Panc1 (cell line): ENCODE measurements at regions not wholly inside any gene's neighbourhood (a gene's known extent, or its start where the extent isn't known, plus 50 kb on each side); places are given as distances from the start of the nearest gene placed in this dataset.

Source experiments
- ATAC-seq: fragments of 200-7000 bp; cut with Tn5 transposase; 2 replicates; pipeline ENCODE4 v1.9.1; 2020; ENCODE audit warnings: mild to moderate bottlenecking, moderate library complexity
- BruUV-seq: library from RNA; stranded (reverse); fragments of 400-500 nt; replicated peaks from 2 replicates; lab custom pipeline; 2021; lab: Mats Ljungman, UMichigan
- CTCF ChIA-PET: fragments of 300-600 bp; sonication (Branson Sonifier 250); formaldehyde crosslinking; loops from one replicate; lab custom pipeline; 2022; ENCODE audit warnings: antibody characterized with exemption; lab: Charles Lee
- POLR2A ChIA-PET: fragments of 300-600 bp; sonication (Branson Sonifier 250); formaldehyde crosslinking; loops from one replicate; lab custom pipeline; 2022; ENCODE audit warnings: antibody characterized with exemption; lab: Charles Lee
- DNase-seq: peaks from one replicate; pipeline ENCODE4 v3.0.0-alpha.2; 2010; ENCODE audit warnings: low read depth, low spot score
- H3K27ac ChIP-seq: 2 replicates; pipeline ENCODE4 v1.5.1; 2011; ENCODE audit warnings: mild to moderate bottlenecking, low read length, inconsistent platforms
- H3K27me3 ChIP-seq: fragments of 200-500 bp; sonication (Bioruptor generic); 2 replicates; pipeline ENCODE4 v1.6.0; 2014; ENCODE audit warnings: low read length, inconsistent platforms; ENCODE audit not compliant: control insufficient read depth, insufficient read depth
- H3K36me3 ChIP-seq: fragments of 200-500 bp; sonication (Bioruptor generic); 2 replicates; pipeline ENCODE4 v1.5.1; 2014; ENCODE audit warnings: inconsistent platforms, mild to moderate bottlenecking, low read length, moderate library complexity; ENCODE audit not compliant: control insufficient read depth, insufficient read depth
- H3K4me1 ChIP-seq: 2 replicates; pipeline ENCODE4 v1.5.1; 2011; ENCODE audit warnings: inconsistent platforms, mild to moderate bottlenecking, low read length, moderate library complexity; ENCODE audit not compliant: control insufficient read depth, insufficient read depth
- H3K4me3 ChIP-seq, 2 experiments: 2 replicates each; pipeline ENCODE4 v1.5.1; 2011 to 2012; ENCODE audit warnings: low read depth in 2 of 2, low read length in 2 of 2, mild to moderate bottlenecking in 2 of 2, inconsistent platforms in 1 of 2, moderate library complexity in 1 of 2
- H3K9me3 ChIP-seq: fragments of 200-500 bp; sonication (Bioruptor generic); 2 replicates; pipeline ENCODE4 v1.5.1; 2014; ENCODE audit warnings: low read depth, mild to moderate bottlenecking, inconsistent platforms, low read length, moderate library complexity; ENCODE audit not compliant: control insufficient read depth, insufficient read depth
- POLR2AphosphoS5 ChIP-seq: IDR thresholded peaks from 2 replicates; pipeline ENCODE4 v1.6.1; 2012; ENCODE audit warnings: mild to moderate bottlenecking, low read depth, low read length, moderate library complexity
- REST ChIP-seq, 2 experiments: IDR thresholded peaks; 2 replicates each; pipeline ENCODE4 v1.6.1; 2011 to 2012; ENCODE audit warnings: low read depth in 2 of 2, control low read depth in 1 of 2, low read length in 1 of 2, mild to moderate bottlenecking in 1 of 2, moderate library complexity in 1 of 2; ENCODE audit not compliant: insufficient read depth in 1 of 2
- SIN3A ChIP-seq: IDR thresholded peaks from 2 replicates; pipeline ENCODE4 v1.6.1; 2012; ENCODE audit warnings: low read depth, mild to moderate bottlenecking, low read length, moderate library complexity, borderline replicate concordance; ENCODE audit not compliant: insufficient read depth
- TCF7L2 ChIP-seq: IDR thresholded peaks from 2 replicates; pipeline ENCODE4 v1.6.1; 2011; ENCODE audit warnings: mild to moderate bottlenecking, low read depth, low read length, inconsistent platforms
- in situ Hi-C: cut with HindIII; loops from 2 replicates; pipeline ENCODE4 v1.10.0; 2016; ENCODE audit warnings: low sequenced_read_pairs, low pct_unique_long_range_greater_than_20kb
- intact Hi-C: fragments of 100-400 bp; cut with micrococcal nuclease; formaldehyde crosslinking; loops from one replicate; pipeline ENCODE4 v1.10.0; 2022; ENCODE audit not compliant: unreplicated experiment
- TF ChIP-seq, protein P1 (sequence below): fragments of 450-650 bp; IDR thresholded peaks from 2 replicates; pipeline ENCODE4 v1.5.1; 2017; ENCODE audit warnings: mild to moderate bottlenecking

GRCh38 chr3:118466795-118467330, 567.8 kb downstream of the IGSF11 start:
- H3K9me3 ChIP-seq = no peaks in the 10 kb centered on the region
- ATAC-seq (no peak), DNase-seq (no peak)
- H3K27ac ChIP-seq = no peak overlapping the region
- ChIA-PET POLR2A (no interaction called here), CTCF (no interaction called here)
- in situ Hi-C loops (no loop called here), intact Hi-C loops (no loop called here)
- H3K4me3 ChIP-seq = no peak overlapping the region
- no peaks in the 10 kb centered on the region for H3K27me3 ChIP-seq
- BruUV-seq = no TSS peak
- no peaks in the 10 kb centered on the region for H3K4me1 ChIP-seq
- no peaks in the 10 kb centered on the region for H3K36me3 ChIP-seq
- TF ChIP-seq POLR2AphosphoS5 (no peak), SIN3A (no peak), TCF7L2 (no peak), REST (IDR thresholded peaks at IDR 0.05; ENCODE audit: insufficient read depth in 1 of 2, low read depth in 2 of 2, low read length in 1 of 2) (no peak)
- TF ChIP-seq, protein P1, sequence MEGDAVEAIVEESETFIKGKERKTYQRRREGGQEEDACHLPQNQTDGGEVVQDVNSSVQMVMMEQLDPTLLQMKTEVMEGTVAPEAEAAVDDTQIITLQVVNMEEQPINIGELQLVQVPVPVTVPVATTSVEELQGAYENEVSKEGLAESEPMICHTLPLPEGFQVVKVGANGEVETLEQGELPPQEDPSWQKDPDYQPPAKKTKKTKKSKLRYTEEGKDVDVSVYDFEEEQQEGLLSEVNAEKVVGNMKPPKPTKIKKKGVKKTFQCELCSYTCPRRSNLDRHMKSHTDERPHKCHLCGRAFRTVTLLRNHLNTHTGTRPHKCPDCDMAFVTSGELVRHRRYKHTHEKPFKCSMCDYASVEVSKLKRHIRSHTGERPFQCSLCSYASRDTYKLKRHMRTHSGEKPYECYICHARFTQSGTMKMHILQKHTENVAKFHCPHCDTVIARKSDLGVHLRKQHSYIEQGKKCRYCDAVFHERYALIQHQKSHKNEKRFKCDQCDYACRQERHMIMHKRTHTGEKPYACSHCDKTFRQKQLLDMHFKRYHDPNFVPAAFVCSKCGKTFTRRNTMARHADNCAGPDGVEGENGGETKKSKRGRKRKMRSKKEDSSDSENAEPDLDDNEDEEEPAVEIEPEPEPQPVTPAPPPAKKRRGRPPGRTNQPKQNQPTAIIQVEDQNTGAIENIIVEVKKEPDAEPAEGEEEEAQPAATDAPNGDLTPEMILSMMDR = no peak

GRCh38 chr3:118468801-118469200, 565.8 kb downstream of the IGSF11 start:
- in situ Hi-C loops = no loop called here
- Histone ChIP-seq H3K9me3 (no peaks in the 10 kb centered on the region), H3K4me3 (no peak overlapping the region), H3K4me1 (no peaks in the 10 kb centered on the region), H3K36me3 (no peaks in the 10 kb centered on the region), H3K27ac (no peak overlapping the region), H3K27me3 (no peaks in the 10 kb centered on the region)
- no TSS peak for BruUV-seq
- intact Hi-C loops = no loop called here
- no peak for TF ChIP-seq TCF7L2
- no peak for TF ChIP-seq POLR2AphosphoS5
- DNase-seq (no peak), ATAC-seq (no peak)
- ChIA-PET POLR2A (interaction anchor here (0.7 kb wide), 1 partner anchor 1101 kb away, joined by 3 read pairs; no protein-coding TSS in a partner anchor), CTCF (no interaction called here)

GRCh38 chr3:118472586-118472985, 562.1 kb downstream of the IGSF11 start:
- DNase-seq (no peak), ATAC-seq (no peak)
- Histone ChIP-seq H3K36me3 (no peaks in the 10 kb centered on the region), H3K4me3 (no peak overlapping the region), H3K27ac (no peak overlapping the region), H3K4me1 (no peaks in the 10 kb centered on the region), H3K9me3 (no peaks in the 10 kb centered on the region), H3K27me3 (no peaks in the 10 kb centered on the region)
- in situ Hi-C loops (no loop called here), intact Hi-C loops (no loop called here)
- ChIA-PET CTCF (no interaction called here), POLR2A (no interaction called here)
- TF ChIP-seq SIN3A (no peak), POLR2AphosphoS5 (no peak), REST (IDR thresholded peaks at IDR 0.05; ENCODE audit: insufficient read depth in 1 of 2, low read depth in 2 of 2, low read length in 1 of 2) (no peak), TCF7L2 (no peak)
- TF ChIP-seq, protein P1 = no peak
- BruUV-seq = no TSS peak
